ENCODE measurements at regions not wholly inside any gene's neighbourhood (a gene's known extent, or its start where the extent isn't known, plus 50 kb on each side); places are given as distances from the start of the nearest gene placed in this dataset.
"Not testable (repeated sequence)": the region's sequence is repeated elsewhere in the genome, so short reads cannot be mapped to it uniquely, and the experiment has no call there.

DNA sequence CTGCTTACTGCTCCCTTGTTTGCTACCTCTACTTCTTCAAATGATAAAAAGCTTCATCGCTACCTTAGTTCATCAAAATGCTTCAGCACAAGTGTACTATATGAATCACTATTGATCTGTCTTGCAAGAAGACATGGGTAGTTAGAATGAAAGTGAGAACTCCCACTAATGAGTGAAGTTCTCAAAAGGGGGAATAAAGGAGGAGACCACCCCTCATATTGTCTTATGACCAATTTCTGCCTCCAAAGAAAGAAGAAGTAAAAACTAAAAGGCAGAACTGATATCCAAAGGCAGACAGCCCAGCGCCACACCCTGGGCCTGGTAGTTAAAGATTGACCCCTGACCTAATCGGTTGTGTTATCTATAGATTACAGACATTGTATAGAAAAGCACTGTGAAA is 63.4 kb upstream of the RAP1B start:
- not testable (repeated sequence) for TF ChIP-seq CTCF (IDR thresholded peaks at IDR 0.05 in 8 of 11, conservative IDR thresholded peaks at IDR 0.05 in 3 of 11); POLR2A (IDR thresholded peaks at IDR 0.05)
